GM21723 (cell line): ENCODE measurements at regions not wholly inside any gene's neighbourhood (a gene's known extent, or its start where the extent isn't known, plus 50 kb on each side); places are given as distances from the start of the nearest gene placed in this dataset.

Experiments used
- ATAC-seq: cut with Tn5 transposase; IDR thresholded peaks from one replicate; pipeline ENCODE4 v1.9.1; 2021; ENCODE audit warnings: mild to moderate bottlenecking, moderate library complexity; ENCODE audit not compliant: unreplicated experiment

DNA sequence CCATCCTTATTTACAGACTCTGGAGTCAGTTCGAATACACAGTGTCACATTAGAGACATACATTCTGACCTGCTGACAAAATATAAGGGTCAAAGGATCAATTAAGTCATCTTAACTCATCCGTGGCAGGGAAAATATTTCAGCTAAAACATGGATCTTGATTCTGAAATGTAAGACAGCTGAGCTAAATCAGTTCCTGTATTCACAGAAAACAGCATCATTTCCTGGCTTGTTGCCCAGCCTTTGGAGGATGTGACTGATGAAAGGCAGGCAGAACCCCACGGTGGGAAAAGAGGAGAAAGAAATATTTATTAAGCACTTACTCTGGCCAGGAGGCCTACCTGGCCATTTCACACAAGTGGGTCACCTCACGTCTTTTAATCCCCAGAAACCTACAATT is 101.9 kb downstream of the GAS2L3 start:
- no peak for ATAC-seq

DNA sequence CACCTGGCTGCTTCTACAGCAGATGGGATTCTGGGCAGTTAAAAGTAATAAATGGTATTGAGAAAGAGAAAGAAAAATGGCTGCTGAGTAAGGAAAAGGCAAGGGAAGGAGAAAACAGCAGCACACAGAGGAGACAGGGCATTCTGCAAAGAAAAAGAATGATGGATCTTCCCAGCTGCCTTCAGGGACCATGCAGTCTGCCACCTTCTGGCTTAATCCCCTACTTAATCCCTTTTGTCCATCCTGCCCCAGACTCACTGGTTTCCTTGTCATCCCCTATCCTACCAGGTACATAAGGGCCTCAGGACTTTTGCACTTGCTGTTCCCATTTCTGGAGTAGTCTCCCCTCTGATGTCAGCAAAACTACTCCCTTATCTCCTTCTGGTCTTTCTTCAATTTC is 107.6 kb downstream of the GAS2L3 start:
- no peak for ATAC-seq

DNA sequence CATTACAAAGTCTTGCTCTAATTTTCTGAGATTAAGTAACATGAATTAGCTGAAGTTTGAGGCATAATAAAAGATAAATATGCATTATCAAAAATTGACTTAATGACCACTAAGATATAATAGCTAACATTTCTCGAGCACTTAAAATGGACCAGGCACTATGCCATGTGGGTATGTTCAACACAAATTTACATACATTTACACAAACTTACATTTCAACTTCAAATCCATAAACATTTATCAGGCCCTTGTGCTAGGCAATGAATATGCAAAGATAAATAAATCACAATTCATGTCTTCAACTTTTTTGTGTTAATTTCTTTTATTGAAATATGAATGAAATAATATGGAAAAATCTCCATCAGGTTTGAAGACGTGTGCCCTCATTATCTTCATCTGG is 108.7 kb downstream of the GAS2L3 start:
- no peak for ATAC-seq

DNA sequence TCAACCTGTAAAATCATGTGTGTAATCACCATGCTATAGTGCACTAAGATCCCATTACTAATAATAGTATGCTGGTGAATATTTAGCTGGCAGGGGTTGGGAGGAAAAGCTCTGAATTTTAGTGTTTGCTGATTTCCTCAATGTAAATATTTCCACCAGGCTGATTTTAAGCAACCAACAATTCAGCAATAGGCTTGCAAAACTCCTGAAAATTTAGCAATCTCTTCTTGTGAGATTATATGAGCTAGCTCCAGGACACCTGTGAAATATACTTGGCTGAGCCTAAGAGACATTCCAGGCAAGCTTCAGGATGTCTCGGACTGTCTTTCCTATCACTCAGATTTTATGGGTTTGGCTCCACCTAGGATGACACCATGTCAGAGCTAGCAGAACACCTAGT is 106.9 kb upstream of the ANO4 start:
- ATAC-seq, result no peak

DNA sequence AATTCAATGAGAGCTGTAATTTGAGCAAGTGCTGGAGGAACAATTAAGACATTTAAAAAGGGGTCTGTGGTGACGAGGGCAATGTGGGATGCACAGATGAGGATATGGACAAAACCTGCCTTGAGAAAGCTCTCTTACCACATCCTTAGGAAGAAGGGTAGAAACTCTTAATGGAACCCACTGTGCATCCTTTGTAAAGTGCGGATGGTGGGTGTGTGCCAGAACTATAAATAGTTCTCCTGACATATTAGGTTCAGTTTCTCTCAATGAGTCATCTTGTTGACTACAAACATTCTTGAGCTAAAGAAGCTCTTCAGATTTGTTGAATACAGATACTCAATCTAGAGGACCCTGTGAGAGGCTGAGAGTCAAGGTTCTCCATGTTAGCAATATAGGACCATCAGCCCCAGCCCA is 106.1 kb upstream of the ANO4 start:
- ATAC-seq, result no peak

DNA sequence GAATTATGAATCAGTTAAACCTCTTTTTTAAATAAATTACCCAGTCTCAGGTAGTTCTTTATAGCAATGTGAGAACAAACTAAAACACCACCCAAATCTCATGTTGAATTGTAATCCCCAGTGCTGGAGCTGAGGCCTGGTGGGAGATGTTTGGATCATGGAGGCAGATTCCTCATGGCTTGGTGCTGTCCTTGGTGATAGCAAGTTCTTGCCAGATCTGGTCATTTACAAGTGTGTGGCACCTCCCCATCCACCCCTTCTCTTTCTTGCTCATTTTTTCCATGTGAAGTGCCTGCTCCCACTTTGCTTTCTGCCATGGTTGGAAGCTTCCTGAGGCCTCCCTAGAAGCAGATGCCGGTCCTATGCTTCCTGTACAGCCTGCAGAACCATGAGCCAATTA is 102.1 kb upstream of the ANO4 start:
- ATAC-seq, result no peak

DNA sequence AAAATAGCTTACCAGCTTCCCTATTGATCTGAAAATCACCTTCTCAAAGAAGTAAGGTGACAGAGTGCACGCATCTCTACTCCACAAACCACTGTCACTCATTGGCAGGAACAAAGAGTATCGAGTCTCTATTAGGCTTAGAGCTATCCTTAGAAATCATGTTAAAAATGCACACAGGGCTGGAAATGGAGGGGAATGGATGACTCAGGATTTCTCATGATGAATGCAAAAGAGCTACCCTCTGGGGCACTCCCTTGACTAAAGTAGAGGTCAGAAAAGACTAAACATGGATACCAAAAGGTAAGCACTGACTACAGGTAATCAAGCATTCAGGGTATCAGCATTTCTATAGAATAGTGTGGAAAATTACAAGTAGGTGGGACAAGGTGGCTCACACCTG is 96.1 kb upstream of the ANO4 start:
- no peak for ATAC-seq

DNA sequence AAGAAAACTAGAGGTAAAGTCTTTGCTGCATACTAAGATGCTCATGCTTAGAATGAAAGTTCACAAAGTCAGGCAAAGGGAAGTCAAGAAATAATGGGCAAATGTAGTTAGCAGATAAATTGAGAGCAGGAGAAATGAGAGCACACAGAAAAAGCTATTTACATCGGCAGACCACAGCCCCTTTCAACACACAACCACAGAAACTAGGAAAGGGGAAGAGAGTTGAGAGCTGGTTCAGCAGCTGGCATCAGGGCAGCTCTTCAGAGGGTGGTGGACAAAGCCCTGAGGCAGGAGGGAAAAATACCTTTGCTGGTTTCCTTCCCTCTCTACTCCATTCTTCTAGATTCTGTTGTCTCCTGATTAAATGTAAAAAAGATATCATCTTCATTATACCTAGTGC is 95.4 kb upstream of the ANO4 start:
- no peak for ATAC-seq

DNA sequence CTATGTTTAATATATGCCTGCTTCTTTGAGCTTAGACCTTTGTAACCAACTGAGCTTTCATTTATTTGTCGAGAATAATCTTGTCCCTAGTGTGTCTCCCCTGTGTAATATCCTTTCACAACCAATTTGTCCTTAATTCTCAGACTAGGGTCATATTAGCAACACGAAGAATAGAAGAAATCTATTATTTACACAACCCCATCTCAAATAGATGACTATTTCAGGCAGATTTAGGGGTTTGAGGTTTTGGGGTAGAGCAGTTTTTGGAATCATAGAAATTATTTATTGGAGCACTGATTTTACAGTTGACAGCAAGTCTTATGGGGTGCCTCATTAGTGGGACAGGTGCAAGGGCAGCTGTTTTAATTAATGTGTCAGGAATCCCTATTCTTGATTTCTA is 91.2 kb upstream of the ANO4 start:
- no peak for ATAC-seq

DNA sequence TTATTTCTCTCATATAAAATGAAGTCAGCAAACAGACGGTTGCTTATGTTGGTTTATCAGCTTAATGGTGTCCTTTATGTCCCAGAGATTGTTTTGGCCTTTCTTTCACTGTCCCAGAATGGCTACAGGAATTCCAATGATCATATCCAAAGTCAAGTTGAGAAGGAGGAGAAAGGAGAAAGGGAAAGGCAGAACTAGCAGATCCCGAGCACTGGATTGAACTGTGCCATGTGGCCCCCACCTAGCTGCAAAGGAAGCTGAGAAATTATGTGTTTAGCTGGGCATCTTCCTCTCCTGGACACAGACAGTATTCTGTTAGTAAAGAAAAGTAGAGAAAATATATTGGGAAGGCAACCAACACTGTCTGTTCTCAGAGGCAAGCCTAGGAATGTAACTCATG is 90.7 kb upstream of the ANO4 start:
- no peak for ATAC-seq

DNA sequence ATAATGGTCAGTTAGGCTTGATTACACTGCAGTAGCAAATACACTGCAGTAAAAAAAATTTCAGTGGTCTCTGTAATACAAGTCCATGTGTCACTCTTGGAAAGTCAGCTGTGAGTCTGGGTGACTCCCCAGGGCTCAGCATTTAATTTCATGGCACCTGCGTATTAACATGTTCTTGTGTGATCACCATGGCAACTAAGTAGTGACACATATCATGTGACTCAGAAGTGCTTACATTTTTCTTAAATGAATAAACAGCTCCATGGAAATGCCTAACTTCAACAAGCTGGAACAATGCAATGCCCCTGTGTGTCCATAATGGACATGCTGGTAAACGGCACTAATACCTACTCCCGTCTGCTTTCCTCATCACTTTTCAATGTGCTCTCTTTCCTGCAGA is 88.5 kb upstream of the ANO4 start:
- ATAC-seq, result no peak

DNA sequence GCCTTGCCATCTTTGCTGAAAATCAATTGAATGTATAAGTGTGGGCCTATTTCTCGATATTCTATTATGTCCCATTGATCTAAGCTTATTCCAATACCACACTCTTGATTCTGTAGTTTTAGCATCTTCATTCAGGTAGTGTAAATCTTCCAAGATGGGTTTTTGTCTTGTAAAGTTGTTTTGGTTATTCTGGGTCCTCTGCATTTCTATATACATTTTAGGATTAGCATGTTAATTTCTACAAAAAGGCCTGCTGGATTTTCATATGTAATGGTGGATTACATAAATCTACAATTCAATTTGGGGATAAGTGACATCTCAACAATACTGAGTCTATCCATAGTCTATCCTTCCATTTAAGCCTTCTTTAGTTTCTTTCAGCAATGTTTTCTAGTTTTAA is 86.0 kb upstream of the ANO4 start:
- ATAC-seq, result no peak

DNA sequence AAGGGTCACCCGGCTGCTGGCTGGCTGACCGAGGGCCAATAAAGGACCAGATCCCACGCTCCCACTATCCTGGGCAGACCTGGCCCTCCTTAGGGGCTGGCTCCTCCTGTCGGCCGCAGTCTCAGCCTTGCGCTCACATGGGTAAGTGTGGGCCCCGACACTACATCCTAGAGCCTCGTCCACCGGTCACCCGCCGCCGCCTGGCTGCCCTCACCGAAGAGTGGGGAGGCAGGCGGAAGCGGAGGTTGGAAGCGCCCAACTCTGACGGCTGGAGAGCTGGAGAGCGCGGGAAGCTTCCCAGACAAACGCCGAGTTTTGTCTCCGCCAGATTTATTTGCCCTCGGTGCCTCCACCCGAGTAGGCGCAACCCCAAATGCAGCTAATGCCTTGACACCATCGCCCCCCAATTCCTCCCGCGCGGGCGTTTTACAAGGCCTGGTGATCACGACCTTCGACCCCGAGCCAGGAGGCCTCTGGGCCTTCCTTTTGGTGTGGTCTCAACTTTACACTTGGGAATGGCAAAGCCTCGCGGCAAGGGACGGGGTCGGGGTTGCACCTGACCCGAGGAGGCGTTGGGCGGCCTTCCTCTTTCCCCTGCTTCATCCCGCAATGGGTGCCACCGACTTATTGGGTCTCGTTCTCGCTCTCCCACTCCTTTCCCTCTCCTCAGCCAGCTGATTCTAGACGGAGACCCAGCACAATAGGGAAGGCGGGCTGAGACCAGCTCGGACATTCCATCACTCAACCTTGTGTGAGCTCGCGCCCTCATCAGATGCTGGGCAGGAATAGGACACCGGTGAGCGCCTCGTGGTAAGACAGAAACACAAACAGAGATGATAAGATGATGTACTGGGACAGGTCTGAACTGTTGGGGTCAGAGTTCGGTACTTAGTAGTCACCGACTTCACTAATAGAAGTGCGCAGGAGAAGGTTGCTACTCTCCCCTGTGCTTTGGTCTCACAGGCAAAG is 78.3 kb upstream of the ANO4 start:
- no peak for ATAC-seq

DNA sequence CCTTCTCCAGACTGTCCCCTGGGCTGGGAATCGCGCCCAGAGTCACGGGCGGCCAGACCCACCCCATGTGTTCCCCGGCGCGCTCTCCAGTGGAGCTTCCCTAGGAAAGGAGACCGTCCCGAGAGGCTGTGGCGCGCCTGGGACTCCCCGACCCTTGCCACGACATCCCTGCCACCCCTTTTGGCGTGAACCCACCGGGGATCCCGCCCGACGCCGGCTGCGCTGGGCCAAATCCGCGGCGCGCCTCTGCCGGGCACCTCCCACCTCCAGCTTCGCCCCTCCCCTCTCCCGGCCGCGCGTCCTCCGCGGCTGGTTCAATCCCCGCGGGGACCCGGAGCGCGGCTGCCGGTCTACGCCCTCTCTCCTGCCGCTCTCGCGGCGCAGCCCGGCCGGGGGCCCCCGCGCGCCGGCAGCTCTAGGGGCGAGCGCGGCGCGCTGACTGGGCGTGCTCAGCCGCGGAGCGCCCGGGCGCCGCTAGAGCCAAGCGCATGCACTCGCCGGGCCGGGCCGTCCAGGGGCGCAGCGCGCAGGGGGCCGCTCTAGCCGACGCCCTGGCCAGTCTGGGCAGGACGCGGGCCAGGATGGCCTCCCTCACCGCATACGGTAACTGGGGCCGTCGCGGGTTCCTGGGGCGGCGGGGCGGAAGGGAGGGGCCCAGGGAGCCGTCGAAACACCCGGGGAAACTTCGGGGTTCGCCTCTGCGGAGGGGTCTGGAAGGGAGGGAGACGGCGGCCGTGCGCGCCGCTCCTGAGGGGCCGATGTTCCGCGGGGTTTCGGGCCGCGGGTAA is 77.4 kb upstream of the ANO4 start:
- no peak for ATAC-seq

DNA sequence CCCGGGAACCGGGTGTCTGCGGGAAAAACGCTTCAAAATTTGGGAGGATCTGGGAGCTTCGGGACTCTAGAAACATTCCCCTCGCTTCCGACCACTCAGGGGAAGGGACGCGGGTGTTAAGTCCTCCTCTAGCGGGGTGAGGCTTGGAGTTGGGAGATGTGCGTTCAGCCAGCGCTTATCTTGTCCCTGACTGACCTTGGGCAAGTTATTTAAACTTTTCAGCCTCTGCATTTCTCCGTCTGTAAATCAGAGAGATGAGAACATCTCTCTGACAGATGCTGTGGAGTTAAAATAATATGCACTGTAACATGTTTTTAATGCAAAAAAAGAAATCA is 76.9 kb upstream of the ANO4 start:
- no peak for ATAC-seq

DNA sequence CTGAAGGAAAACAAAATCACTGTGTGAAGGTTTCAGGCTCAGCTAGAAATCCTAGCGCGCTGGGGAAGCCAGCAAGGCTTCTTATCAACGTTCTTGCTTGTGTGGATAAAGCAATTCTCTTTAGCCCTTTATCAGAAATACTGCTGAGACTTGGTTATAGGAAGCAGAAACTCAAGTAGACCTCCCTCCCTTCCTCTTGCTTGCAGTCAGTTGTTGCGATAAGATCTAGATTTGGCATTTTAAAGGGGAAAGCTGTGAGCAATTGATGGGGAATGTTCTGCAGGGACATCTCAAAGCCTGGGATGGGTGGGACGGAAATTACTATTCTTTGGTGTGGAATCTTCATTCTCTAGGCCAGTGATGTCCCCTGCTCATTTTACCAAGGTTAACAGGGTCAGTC is 76.4 kb upstream of the ANO4 start:
- ATAC-seq, result no peak

DNA sequence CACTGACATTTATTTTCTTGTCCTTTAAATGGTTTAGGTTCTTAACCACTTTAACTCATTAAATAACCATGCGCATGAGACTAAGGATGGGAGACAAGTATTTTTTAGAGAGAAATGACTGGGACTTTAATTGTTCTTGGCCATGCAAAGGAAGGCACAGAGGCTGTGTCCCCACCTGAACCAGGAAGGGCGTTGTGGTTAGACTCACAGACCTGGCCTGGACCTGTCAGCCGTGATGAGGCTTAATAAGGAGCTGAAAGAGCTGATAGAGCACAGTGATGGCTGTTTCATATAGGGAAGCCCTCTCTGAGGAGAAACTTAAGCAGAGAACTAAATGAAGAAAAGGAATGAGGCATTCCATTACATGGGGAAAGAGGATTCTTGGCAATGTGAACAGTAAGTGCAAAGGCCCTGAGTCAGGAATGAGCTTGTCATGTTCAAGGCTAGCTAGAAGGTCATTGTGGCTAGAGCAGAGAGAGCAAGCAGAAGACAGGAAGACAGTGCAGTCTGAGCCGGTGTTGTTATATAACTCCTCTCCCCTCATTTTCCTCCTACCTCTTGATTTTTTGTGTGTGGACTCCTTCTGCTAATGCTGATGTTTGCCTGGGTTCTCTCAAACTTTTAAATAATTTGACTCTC is 74.4 kb upstream of the ANO4 start:
- ATAC-seq, result no peak

DNA sequence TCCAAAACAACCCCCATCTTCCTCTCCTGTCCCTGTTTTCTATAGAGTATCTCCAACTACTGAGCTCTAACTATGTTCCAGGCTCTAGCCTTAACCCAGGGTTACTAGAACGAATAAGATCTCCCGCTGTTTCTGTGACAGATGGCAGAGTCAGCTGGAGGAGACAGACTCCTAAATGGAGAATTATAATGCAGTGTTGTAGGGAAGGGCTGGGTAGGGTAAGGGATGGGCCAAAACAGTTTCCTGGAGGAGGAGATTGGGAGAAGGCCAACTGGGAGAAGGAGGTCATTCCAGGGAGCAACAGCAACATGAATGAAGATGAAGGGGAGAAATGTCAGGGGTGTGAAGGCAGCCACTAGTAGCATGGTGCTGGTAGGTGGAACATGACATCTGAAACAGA is 73.4 kb upstream of the ANO4 start:
- ATAC-seq, result no peak

DNA sequence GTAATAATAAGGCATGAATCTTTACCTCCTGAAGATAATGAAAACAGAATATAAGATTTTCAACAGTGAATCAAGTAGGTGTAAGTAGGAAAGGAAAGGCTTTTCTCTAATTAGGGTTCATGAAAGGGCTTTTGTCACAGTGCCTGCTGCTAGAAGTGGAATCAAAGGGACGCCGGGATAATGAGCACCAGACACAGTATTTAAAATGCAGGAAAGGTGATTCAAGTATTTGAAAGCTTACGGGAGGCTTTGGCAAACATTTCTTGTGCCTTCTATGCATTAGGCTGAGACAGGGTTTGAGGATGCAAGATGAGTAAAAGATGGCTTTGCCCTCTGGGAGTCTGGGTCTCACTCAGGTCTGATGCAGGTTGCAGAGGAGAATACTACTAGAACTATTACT is 70.5 kb upstream of the ANO4 start:
- ATAC-seq, result no peak

DNA sequence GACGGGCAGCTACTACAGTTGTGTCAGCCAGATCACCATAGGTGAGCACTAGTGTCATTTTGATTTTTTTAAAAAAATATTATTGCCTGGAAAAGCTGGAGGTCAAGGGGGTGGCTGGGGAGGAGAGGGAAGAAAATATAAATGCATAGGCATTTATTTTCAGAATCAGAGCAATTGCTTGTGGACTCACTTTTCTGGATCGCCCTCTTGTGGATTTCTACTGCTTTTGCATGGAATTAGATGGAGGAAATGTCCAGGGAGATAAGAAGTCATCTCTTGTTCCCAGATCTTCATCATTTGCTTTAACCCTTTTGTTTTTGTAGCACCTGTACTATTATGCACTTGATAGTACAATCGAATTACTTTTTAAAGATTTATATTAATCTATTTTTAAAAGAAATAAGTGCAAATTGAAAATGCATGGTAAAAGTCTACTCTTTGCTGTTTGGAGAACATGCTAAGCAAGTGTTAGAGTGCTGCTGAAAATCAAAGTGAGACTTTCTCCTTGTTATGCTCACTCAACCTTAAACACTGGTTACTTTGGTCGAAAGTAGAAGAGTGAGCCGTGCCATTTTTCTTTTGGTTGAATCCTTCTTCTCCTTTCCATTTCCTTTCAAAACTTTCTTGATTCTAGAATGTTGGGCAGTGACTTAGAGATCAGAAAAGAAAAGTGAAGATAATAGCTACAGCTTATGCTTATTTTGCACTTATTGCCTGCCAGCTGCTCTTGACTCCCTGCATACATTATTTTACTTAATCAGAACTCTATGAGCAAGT is 60.6 kb upstream of the ANO4 start:
- peak; percentile 87 for ATAC-seq

DNA sequence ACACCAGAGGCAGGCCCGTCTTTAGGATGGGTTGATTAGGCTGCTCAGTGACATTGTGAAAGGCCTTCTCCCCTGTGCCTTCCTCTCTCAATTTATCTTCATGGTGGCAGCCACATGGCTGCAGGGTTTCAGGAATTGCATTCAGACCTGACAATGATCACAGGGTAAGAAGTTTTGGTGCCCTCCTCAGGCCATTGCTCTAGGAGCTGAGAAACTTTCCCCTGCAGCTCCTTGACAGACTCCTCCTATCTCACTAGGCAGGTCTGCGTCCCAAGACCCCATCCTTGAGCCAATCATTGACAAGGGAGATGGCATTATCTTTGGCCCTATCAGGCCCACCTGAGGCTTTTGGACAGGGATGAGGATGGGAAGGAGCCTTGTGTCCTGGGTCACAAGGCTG is 57.4 kb upstream of the ANO4 start:
- no peak for ATAC-seq
